Vagina (tissue), 2 donors: ENCODE measurements at regions not wholly inside any gene's neighbourhood (a gene's known extent, or its start where the extent isn't known, plus 50 kb on each side); places are given as distances from the start of the nearest gene placed in this dataset.
"Not testable (repeated sequence)": the region's sequence is repeated elsewhere in the genome, so short reads cannot be mapped to it uniquely, and the experiment has no call there.

ENCODE experiments used
- DNase-seq, 2 donors: peaks; one replicate each; pipeline ENCODE4 v3.0.0-alpha.2; 2017; ENCODE audit errors: extremely low spot score in 2 of 2
- H3K27ac ChIP-seq: fragments of 200-600 bp; sonication (generic); one replicate; pipeline ENCODE4 v1.5.1; 2019
- H3K27me3 ChIP-seq: fragments of 200-600 bp; sonication (generic); one replicate; pipeline ENCODE4 v1.5.1; 2019
- H3K36me3 ChIP-seq, 2 donors: fragments of 200-600 bp; sonication (generic); one replicate each; pipeline ENCODE4 v1.5.1; 2017 to 2019
- H3K4me1 ChIP-seq: fragments of 200-600 bp; sonication (generic); one replicate; pipeline ENCODE4 v1.5.1; 2019
- H3K4me3 ChIP-seq, 2 donors: fragments of 200-600 bp; sonication (generic); 1 replicate in 1 of 2; 2 replicates in 1 of 2; pipeline ENCODE4 v1.5.1; 2016 to 2019
- H3K9me3 ChIP-seq: fragments of 200-600 bp; sonication (generic); one replicate; pipeline ENCODE4 v1.5.1; 2019
- POLR2A ChIP-seq, 2 donors: fragments of 450-650 bp; IDR thresholded peaks; one replicate each; pipeline ENCODE4 v1.6.1; 2017; ENCODE audit warnings: antibody characterized with exemption in 2 of 2, mild to moderate bottlenecking in 2 of 2, moderate library complexity in 2 of 2
- POLR2AphosphoS5 ChIP-seq, 2 donors: sonication (generic); formaldehyde crosslinking; IDR thresholded peaks; one replicate each; pipeline ENCODE4 v1.9.0; 2017; ENCODE audit warnings: antibody characterized with exemption in 2 of 2, mild to moderate bottlenecking in 2 of 2, low read depth in 1 of 2; ENCODE audit not compliant: insufficient read depth in 1 of 2
- intact Hi-C: fragments of 100-400 bp; cut with DNase I; formaldehyde crosslinking; loops from one replicate; pipeline ENCODE4 v1.15.1; 2023
- TF ChIP-seq, protein P1 (sequence below), 3 experiments: fragments of 450-650 bp in 2 of 3; fragments of 200-600 bp in 1 of 3; sonication (generic) in 1 of 3; IDR thresholded peaks; one replicate each; pipeline ENCODE4 v1.5.1; 2017 to 2019; ENCODE audit warnings: antibody characterized with exemption in 3 of 3, mild to moderate bottlenecking in 2 of 3, moderate library complexity in 2 of 3

DNA sequence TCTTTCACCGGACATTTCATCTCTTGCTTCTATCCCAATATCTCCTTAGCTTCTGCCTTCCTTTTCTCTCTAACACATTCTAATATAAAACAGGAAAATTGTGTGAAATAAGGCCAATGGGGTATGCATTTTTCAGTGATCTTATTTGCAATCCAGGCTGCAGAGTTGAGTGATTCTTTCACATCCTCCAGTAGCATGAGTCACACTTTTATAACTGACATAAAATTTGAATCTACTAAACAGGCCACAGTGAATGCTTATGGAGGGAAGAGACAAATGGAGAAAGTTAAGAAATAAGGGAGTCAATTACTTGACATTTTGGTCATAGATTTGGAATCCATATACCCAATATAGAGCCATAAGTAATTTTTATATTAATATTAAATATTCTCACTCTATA, 1037.0 kb upstream of the SPRY2 start:
- DNase-seq, result no peak
- no peak overlapping the region for H3K27ac ChIP-seq
- TF ChIP-seq POLR2A (IDR thresholded peaks at IDR 0.05) (no peak), POLR2AphosphoS5 (IDR thresholded peaks at IDR 0.05; ENCODE audit: insufficient read depth in 1 of 2, low read depth in 1 of 2) (no peak)
- TF ChIP-seq, protein P1, sequence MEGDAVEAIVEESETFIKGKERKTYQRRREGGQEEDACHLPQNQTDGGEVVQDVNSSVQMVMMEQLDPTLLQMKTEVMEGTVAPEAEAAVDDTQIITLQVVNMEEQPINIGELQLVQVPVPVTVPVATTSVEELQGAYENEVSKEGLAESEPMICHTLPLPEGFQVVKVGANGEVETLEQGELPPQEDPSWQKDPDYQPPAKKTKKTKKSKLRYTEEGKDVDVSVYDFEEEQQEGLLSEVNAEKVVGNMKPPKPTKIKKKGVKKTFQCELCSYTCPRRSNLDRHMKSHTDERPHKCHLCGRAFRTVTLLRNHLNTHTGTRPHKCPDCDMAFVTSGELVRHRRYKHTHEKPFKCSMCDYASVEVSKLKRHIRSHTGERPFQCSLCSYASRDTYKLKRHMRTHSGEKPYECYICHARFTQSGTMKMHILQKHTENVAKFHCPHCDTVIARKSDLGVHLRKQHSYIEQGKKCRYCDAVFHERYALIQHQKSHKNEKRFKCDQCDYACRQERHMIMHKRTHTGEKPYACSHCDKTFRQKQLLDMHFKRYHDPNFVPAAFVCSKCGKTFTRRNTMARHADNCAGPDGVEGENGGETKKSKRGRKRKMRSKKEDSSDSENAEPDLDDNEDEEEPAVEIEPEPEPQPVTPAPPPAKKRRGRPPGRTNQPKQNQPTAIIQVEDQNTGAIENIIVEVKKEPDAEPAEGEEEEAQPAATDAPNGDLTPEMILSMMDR (IDR thresholded peaks at IDR 0.05), result no peak
- no peaks in the 10 kb centered on the region for H3K36me3 ChIP-seq
- no peak overlapping the region for H3K4me3 ChIP-seq
- H3K27me3 ChIP-seq, result no peaks in the 10 kb centered on the region
- no peaks in the 10 kb centered on the region for H3K9me3 ChIP-seq
- no peaks in the 10 kb centered on the region for H3K4me1 ChIP-seq
- intact Hi-C loops, result no loop called here

DNA sequence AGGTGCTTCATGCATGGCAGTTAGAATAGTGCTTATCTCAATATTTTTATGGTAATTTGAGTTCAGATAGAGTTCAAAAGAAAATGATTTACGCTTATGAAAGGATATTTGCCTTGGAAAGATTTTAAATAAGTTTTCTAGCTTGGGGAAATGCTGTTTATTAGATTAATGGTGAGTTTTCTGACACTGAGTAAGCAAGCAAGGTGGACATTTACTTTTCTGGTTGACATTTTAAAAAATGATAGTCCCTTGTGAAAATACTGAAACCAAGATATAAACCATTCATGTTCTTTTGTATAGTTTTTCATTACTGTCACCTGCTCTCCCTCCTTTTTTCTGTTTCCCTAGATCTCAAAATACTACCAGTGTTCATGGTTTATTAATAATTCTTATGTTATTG, 1034.8 kb upstream of the SPRY2 start:
- no peak overlapping the region for H3K27ac ChIP-seq
- no peak overlapping the region for H3K4me3 ChIP-seq
- TF ChIP-seq, protein P1 (IDR thresholded peaks at IDR 0.05), result no peak
- no peak for TF ChIP-seq POLR2AphosphoS5 (IDR thresholded peaks at IDR 0.05; ENCODE audit: insufficient read depth in 1 of 2, low read depth in 1 of 2)
- no peaks in the 10 kb centered on the region for H3K36me3 ChIP-seq
- H3K4me1 ChIP-seq, result no peaks in the 10 kb centered on the region
- no peaks in the 10 kb centered on the region for H3K27me3 ChIP-seq
- intact Hi-C loops, result no loop called here
- H3K9me3 ChIP-seq, result no peaks in the 10 kb centered on the region
- DNase-seq, result no peak

DNA sequence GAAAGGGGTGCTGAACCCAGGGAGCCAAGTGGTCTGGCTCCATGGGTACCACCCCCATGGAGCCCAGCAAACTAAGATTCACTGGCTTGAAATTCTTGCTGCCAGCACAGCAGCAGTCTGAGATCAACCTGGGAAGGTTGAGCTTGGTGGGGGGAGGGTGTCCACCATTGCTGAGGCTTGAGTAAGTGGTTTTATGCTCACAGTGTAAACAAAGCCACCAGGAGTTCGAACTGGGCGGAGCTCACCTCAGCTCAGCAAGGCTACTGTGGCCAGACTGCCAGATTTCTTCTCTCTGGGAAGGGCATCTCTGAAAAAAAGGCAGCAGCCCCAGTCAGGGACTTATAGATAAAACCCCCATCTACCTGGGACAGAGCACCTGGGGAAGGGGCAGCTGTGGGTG, 1021.8 kb upstream of the SPRY2 start:
- H3K9me3 ChIP-seq, H3K4me1 ChIP-seq, H3K4me3 ChIP-seq, H3K27me3 ChIP-seq, H3K36me3 ChIP-seq, DNase-seq, intact Hi-C loops, H3K27ac ChIP-seq: not testable (repeated sequence)

DNA sequence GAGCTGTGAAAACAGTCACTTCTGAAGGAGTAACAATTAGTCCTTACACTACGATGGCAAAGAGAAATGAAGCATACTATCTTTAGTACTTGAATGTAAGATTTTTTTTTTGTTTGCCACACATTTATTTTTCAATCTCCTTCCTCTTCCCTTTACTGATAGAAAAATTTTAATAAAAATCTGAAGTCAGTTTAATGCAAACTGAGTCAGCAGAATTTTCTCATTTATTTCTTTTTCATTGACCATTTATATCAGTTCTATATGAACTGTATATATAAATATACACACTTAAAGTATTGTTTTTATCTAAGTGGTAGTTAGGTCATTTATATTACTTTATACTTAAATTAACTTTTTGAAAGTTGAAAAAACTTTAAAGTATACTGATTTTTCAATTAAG, 1009.1 kb upstream of the SPRY2 start:
- Histone ChIP-seq H3K36me3 (no peaks in the 10 kb centered on the region), H3K9me3 (no peaks in the 10 kb centered on the region), H3K27me3 (no peaks in the 10 kb centered on the region), H3K4me3 (no peak overlapping the region), H3K4me1 (no peaks in the 10 kb centered on the region), H3K27ac (no peak overlapping the region)
- TF ChIP-seq, protein P1 (IDR thresholded peaks at IDR 0.05), result no peak
- TF ChIP-seq POLR2A (IDR thresholded peaks at IDR 0.05) (no peak), POLR2AphosphoS5 (IDR thresholded peaks at IDR 0.05; ENCODE audit: insufficient read depth in 1 of 2, low read depth in 1 of 2) (no peak)
- no peak for DNase-seq
- intact Hi-C loops, result no loop called here

DNA sequence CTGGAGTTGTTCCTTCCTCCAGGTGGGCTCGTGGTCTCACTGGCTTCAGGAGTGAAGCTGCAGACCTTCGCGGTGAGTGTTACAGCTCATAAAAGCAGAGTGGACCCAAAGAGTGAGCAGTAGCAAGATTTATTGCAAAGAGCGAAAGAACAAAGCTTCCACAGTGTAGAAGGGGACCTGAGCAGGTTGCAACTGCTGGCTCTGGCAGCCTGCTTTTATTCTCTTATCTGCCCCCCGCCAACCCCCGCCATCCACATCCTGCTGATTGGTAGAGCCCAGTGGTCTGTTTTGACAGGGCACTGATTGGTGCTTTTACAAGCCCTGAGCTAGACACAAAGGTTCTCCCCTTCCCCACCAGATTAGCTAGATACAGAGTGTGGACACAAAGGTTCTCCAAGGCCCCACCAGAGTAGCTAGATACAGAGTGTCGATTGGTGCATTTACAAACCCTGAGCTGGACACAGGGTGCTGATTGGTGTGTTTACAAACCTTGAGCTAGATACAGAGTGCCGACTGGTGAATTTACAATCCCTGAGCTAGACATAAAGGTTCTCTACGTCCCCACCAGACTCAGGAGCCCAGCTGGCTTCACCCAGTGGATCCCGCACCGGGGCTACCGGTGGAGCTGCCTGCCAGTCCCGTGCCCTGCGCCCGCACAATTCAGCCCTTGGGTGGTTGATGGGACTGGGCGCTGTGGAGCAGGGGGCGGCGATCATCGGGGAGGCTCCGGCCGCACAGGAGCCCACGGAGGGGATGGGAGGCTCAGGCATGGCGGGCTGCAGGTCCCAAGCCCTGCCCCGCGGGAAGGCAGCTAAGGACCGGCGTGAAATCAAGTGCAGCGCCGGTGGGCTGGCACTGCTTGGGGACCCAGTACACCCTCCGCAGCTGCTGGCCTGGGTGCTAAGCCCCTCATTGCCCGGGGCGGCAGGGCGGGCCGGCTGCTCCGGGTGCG, 999.5 kb upstream of the SPRY2 start:
- H3K27me3 ChIP-seq, H3K4me3 ChIP-seq, H3K9me3 ChIP-seq, H3K36me3 ChIP-seq, intact Hi-C loops, H3K4me1 ChIP-seq, DNase-seq, H3K27ac ChIP-seq: not testable (repeated sequence)

DNA sequence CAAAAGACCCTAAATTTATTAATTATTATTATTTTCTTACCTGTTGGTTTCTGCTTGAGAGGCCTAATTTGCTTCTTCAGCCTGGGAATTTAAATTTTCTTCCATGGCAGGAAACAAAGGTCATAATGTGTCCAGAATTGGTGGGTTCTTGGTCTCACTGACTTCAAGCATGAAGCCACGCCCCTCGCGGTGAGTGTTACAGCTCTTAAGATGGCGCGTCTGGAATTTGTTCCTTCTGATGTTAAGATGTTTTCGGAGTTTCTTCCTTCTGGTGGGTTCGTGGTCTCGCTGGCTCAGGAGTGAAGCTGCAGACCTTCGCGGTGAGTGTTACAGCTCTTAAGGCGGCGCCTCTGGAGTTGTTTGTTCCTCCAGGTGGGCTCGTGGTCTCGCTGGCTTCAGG, 998.7 kb upstream of the SPRY2 start:
- intact Hi-C loops, H3K27me3 ChIP-seq, H3K9me3 ChIP-seq: not testable (repeated sequence)

More for the DNA sequence above, 998.7 kb upstream of the SPRY2 start:
- H3K4me1 ChIP-seq, H3K4me3 ChIP-seq, DNase-seq, H3K36me3 ChIP-seq, H3K27ac ChIP-seq: not testable (repeated sequence)
